GM12891 (cell line): ENCODE measurements at regions not wholly inside any gene's neighbourhood (a gene's known extent, or its start where the extent isn't known, plus 50 kb on each side); places are given as distances from the start of the nearest gene placed in this dataset.
A peak's percentile ranks its signal among the peaks of the same experiment; 100 is the strongest.

Source experiments
- DNase-seq: peaks from one replicate; pipeline ENCODE4 v3.0.0; 2011; ENCODE audit warnings: low spot score; ENCODE audit not compliant: insufficient read length
- FAIRE-seq: peaks from 2 replicates; lab custom pipeline; 2011; peaks lifted over from hg19 to GRCh38; lab: Jason Lieb, UNC
- PAX5 ChIP-seq: IDR thresholded peaks from 2 replicates; pipeline ENCODE4 v1.6.1; 2011; ENCODE audit warnings: low read length, moderate library complexity, mild to moderate bottlenecking; ENCODE audit not compliant: insufficient read depth, severe bottlenecking
- POLR2A ChIP-seq: IDR thresholded peaks from 2 replicates; pipeline ENCODE4 v1.6.1; 2011; ENCODE audit warnings: low read depth, low read length, control low read depth
- POLR2AphosphoS5 ChIP-seq: IDR thresholded peaks from 2 replicates; pipeline ENCODE4 v1.6.1; 2011; ENCODE audit warnings: low read depth, low read length, control low read depth
- POU2F2 ChIP-seq: IDR thresholded peaks from 2 replicates; pipeline ENCODE4 v1.6.1; 2011; ENCODE audit warnings: low read depth, mild to moderate bottlenecking, control low read depth, low read length, moderate library complexity
- SPI1 ChIP-seq: IDR thresholded peaks from 2 replicates; pipeline ENCODE4 v1.6.1; 2011; ENCODE audit warnings: low read depth, low read length, control low read depth
- TAF1 ChIP-seq: IDR thresholded peaks from 2 replicates; pipeline ENCODE4 v1.6.1; 2011; ENCODE audit warnings: low read depth, low read length, control low read depth

DNA sequence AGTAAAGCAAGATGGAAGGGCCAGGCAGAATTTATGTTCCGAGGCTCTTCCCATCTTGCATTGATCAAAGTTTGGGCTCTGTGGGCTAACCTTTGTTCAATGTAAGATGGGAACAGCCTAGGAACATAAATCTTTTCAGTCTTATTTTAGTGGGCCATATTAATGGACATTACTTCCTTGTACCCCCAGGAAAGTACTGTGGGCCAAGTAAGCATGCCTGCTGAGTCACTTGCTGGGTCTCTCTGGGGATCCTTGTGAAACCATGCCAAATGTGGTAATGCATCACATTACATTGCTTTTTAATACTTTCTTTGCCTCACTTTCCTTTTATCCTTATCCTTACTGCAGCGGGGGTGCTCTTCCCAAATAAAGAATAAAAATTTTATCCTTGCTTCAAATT is 349.5 kb upstream of the POU1F1 start:
- DNase-seq: no peak
- no peak for FAIRE-seq
- TF ChIP-seq POLR2AphosphoS5 (no peak), PAX5 (no peak), POU2F2 (no peak), SPI1 (no peak), TAF1 (no peak), POLR2A (no peak)

DNA sequence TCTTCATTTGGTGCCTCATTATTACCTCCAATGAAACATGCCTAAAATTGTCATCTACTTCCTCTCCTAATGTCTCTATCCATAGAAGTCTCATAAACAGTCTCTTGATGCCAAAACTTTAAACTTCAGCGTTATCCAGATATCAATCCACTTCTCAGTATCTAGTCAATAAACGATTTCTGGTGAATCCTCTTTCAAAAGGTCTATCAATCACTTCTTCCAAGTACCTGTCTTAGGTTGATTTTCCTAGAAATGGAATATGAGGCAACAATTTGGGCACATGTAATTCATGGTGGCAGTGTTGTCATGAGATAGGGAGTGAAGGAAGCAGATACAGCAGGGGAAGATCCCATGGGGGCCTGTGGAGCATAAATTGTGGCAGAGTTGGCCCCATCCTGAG is 348.5 kb upstream of the POU1F1 start:
- no peak for DNase-seq
- no peak for FAIRE-seq
- no peak for TF ChIP-seq TAF1
- TF ChIP-seq PAX5: no peak
- no peak for TF ChIP-seq POLR2AphosphoS5
- TF ChIP-seq POLR2A: no peak
- no peak for TF ChIP-seq POU2F2
- TF ChIP-seq SPI1: no peak

DNA sequence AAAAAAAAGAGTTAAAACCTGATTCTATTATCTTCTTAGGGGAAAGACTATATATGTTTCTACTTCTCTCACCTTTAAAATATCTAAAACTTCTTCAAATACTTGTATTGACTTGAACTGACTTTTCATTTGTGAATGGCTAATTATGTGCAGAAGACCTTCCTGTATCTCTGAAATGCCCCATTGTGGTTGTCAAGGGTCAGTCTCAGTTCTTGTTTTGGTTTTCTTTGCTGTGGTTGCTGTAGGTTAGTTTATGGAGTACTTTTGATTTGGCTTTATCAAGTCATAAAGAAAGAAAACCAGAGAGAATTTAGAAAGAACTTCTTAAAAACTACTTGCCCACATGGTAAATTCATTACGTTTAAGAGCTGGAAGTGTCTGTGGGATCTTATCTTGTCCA is 345.3 kb upstream of the POU1F1 start:
- TF ChIP-seq POLR2AphosphoS5 (no peak), SPI1 (peak; percentile 57)
- DNase-seq (no peak), FAIRE-seq (no peak)

DNA sequence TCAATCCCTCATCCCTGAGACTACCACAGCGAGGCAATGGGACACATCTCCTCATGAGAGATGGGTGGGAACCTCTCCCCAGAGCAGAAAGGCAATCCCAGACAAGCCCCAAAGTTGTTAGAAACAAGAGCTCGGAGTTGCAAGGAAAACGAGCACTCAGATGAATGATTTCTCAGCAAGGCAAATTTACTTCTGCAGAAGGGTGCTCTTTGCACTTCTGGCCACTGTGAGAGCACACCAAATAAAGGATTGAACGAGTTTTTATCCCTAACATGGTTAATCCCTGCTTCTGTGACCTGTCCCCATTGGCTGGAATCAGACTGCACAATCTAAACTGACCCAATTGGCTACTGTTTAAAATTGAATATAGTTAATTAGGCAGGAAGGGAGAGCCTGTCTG is 339.1 kb upstream of the POU1F1 start:
- FAIRE-seq (no peak), DNase-seq (no peak)
- TF ChIP-seq POLR2AphosphoS5 (no peak), SPI1 (no peak), TAF1 (no peak), PAX5 (no peak), POLR2A (no peak), POU2F2 (no peak)

DNA sequence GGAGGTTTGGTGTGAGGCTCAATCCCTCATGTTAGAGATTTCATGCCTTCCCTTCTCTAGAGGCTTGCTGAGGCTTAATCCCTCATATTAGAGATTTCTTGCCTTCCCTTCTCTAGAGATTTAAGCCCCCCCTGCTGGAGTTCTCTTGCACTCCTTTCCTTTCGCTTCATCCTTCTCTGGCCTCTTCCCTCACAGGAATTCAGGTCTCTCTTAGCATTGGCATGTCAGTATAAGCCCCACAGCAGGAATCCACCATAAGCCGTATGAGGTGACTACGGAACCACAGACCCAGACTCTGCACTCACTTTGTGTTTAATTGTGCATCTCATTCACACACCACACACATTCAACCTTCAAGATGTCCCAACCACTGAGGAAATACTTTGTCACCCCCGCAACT is 338.6 kb upstream of the POU1F1 start:
- FAIRE-seq (no peak), DNase-seq (no peak)
- TF ChIP-seq PAX5: no peak
- TF ChIP-seq TAF1: no peak
- no peak for TF ChIP-seq POLR2AphosphoS5
- TF ChIP-seq SPI1: no peak
- no peak for TF ChIP-seq POU2F2
- TF ChIP-seq POLR2A: no peak

DNA sequence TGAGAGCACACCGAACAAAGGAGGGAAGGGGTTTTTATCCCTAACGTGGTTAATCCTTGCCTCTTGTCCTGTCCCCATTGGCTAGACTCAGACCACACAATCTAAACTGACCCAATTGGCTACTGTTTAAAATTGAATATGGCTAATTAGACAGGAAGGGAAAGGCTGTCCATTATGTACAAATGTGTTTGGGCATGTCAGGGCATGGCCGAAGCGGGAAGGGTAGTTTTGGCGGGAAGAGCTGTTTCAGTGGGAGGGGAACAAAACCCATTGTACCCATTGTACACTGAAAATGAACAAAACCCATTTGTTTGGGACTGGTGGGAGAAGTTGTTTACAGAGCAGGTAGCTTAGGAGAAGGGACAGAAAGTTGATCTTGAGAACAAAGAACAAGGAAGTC is 330.9 kb upstream of the POU1F1 start:
- no peak for DNase-seq
- no peak for FAIRE-seq
- TF ChIP-seq POU2F2 (no peak), PAX5 (no peak), SPI1 (no peak), TAF1 (no peak), POLR2A (no peak), POLR2AphosphoS5 (no peak)

DNA sequence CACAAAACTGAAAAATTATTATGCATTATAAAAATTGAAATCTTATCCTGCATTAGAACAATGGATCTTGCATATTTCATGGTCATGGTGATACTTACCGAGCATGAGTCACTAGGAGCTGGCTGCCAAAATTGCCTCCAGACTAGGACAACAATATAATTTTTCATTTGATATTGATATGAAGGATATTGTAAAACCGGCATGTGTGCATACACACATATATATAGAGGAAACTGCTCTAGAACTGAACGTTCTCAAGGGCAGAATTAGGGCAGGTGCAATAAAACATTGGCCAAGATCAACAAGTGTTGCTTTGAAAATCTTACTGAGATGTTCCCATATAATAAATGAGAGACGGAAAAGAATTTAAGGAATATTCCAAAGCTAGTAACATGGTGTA is 319.4 kb upstream of the POU1F1 start:
- TF ChIP-seq SPI1 (no peak), POLR2A (no peak), POLR2AphosphoS5 (no peak), PAX5 (no peak), POU2F2 (no peak), TAF1 (no peak)
- DNase-seq: no peak
- FAIRE-seq: no peak

DNA sequence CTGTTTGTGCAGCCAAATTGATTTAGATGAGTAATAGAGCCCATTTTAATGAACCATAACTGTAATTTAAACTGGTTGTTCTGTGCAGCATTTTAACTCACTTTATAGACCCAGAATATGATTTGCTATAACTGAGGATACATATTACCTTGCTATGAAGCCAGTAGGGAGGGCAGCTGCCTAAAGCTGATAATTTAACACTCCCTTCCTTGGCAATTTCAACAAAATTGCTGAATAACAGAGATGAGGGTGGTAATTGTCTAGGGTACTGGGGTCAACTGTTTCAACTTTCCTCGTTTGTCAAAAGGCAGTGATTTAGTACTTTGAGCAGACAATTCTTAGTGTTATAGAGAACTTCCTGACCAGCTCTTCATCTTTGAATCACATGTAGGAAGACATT is 304.9 kb upstream of the POU1F1 start:
- no peak for TF ChIP-seq POU2F2
- no peak for TF ChIP-seq SPI1
- no peak for TF ChIP-seq TAF1
- no peak for TF ChIP-seq POLR2A
- no peak for TF ChIP-seq POLR2AphosphoS5
- no peak for TF ChIP-seq PAX5
- DNase-seq (no peak), FAIRE-seq (no peak)

DNA sequence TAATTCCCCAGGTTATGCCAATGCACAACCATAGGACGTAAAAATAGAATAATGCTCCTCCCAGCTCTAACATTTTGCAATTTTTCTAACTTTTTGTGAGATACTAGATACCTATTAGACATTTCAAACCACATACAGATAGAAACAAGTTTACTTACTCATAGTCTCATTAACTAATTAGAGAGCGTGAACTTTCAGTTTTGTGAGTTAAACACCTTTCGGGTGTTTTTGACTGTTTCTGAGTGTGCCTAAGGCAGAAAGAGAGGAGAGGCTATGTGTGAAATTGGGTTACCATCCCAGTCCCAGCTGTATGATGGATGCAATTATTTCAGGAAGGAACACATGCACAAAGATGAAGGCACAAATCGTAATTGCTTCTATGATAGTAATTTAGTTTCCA is 300.4 kb upstream of the POU1F1 start:
- FAIRE-seq (no peak), DNase-seq (no peak)
- TF ChIP-seq POLR2AphosphoS5 (no peak), TAF1 (no peak)

DNA sequence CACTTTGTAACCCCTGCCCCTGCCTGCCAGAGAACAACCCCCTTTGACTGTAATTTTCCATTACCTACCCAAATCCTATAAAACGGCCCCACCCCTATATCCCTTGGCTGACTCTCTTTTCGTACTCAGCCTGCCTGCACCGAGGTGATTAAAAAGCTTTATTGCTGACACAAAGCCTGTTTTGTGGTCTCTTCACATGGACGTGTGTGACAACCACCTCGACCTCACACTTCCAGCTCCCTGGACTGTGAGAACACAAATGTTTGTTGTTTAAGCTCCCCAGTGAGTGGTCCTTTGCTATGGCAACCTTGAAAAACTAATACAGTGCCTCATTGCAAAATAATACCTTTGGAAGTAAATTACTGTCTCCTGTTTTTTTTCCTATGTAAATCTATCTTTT is 299.2 kb upstream of the POU1F1 start:
- TF ChIP-seq POLR2A (no peak), PAX5 (no peak), SPI1 (no peak), POLR2AphosphoS5 (no peak), POU2F2 (no peak), TAF1 (no peak)
- DNase-seq (no peak), FAIRE-seq (no peak)

DNA sequence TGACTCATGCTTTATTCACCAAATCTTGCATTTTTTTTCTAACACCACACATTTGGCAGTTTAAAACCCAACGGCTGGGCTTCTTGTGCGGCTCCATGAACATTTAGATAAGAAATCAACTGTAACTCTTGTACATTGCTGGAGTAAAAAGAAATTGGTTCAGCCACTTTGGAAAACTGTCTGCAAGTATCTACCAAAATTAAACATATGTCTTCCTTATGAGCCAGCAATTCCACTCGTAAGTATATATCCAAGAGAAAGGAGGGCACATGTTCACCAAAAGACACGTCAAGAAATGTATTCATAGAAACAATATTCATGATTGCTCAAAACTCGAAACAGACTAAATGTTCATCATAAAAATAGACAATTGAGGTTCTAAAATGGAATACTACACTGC is 291.9 kb upstream of the POU1F1 start:
- DNase-seq (no peak), FAIRE-seq (no peak)
- TF ChIP-seq POLR2AphosphoS5 (no peak), POLR2A (no peak), TAF1 (no peak), SPI1 (no peak), POU2F2 (no peak), PAX5 (no peak)

DNA sequence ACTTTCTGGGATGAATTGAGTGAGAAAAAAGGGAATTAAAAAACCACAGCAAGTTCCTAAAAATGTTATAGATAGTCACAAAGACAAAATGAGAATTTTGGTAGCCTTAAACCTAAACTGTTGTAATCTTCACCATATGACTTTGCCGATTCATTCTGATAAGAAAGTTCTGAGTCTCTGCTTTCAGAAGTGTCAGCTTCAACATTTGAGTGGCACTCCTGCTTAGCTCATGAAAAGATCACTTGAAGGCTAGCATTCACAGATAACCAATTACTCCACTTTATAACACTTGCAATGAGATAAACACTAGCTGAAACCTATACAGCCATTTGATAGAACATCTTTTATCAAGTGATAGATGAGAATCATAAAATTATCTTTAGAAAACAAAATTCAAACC is 288.1 kb upstream of the POU1F1 start:
- TF ChIP-seq SPI1: no peak
- FAIRE-seq (no peak), DNase-seq (no peak)
